GM18520 (cell line): ENCODE measurements at regions not wholly inside any gene's neighbourhood (a gene's known extent, or its start where the extent isn't known, plus 50 kb on each side); places are given as distances from the start of the nearest gene placed in this dataset.

Source experiments
- ATAC-seq: cut with Tn5 transposase; IDR thresholded peaks from one replicate; pipeline ENCODE4 v1.9.1; 2021; ENCODE audit not compliant: unreplicated experiment

GRCh38 chr1:113256348-113256729 lies 134.0 kb upstream of the MAGI3 start:
- no peak for ATAC-seq

DNA sequence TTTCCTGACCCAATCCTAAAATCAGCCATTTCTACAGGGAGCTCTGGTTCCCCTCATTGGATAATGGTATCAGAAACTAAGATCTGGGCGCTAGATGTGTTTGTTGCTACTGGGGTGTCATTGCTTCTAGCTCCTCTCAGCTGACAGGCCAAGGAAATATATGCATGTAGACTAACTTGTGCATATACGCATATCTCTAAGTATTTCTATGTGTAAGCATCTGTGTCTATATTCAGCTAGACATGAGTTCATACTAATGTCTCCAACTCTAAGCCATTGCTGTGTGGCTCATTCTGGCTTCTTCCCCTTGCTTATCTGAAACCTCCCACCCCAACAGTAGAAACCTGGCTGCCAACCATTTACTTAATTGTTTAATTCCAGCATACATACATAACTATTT lies 130.3 kb upstream of the MAGI3 start:
- no peak for ATAC-seq

DNA sequence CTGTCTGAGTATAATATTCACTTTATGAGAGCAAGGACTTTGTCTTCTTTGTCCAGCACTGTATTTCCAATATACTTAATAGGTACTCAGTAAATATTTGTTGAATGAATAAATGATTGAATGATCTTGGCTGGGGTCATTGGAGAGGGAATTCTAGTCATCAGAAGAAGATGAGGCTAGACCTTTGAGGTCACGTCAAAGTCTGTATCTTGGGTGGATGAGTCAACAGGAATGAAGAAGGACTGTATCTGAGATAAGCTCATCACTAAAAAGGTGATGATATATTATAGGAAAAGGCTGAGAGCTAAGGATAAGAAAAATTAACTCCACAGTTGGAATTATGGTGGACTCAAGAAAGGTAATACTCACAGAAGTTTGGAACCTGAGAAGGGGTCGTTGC lies 125.1 kb upstream of the MAGI3 start:
- ATAC-seq = no peak

- no peak for ATAC-seq
Observed at GRCh38 chr1:113266788-113267187, 123.5 kb upstream of the MAGI3 start.

GRCh38 chr1:113269168-113269963 lies 120.9 kb upstream of the MAGI3 start:
- no peak for ATAC-seq

GRCh38 chr1:113271039-113271438 lies 119.3 kb upstream of the MAGI3 start:
- no peak for ATAC-seq

DNA sequence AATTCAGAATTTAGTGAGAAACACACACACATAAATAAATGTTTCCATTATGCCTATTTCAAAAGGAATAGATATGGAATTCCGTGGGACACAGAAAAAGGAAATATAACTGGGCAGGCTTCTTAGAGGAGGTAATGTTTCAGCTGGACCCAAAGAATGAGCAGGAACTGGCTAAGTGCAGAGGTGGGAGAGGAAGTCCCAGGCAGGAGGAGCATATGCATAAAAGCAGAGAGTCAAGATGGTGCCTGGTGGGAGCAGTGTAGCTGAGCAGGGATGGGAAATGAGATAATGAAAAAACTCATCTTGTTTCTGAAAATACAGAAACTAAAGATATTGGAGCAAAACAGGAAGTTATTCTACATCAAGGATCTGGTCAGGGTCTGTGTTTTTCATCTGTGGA lies 115.2 kb upstream of the MAGI3 start:
- no peak for ATAC-seq

GRCh38 chr1:113275691-113276090 lies 114.6 kb upstream of the MAGI3 start:
- no peak for ATAC-seq

DNA sequence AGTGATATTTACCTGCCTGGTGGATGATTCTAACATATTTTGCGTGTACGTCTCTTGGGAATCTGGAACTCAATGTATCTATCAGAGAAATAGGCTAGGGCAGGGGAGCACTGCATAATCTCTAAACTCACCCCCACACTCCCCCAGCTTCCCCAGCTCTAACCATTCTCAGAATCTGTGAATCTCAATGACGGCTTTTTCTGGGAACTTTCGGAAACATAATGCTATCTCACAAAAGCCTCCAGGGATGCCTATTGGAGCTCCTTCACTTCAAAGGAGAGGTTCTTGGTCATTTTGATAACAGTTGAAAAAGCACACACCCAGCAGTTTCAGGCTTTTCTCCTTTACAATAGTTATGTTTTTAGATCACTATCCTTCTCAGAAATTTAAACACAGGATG lies 113.8 kb upstream of the MAGI3 start:
- ATAC-seq = no peak

DNA sequence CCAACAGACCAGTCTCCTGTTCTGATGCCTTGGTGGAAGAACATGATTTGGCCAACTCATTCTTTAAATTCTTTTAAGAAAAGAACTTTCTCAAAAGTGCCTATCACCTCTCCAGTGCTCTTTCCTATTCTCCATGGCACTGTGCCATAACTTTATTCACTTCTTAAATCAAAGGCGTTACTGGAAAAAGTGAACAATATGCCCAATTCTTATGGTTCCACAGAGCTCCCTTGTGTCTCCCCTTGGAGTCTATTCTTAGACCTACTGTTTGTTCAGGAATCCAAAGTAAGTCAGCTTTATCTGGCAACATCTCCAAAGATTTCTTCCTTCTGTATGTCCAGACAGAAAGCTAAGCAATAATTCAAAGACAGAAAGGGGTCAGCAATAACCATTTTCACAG lies 111.9 kb upstream of the MAGI3 start:
- ATAC-seq = no peak

DNA sequence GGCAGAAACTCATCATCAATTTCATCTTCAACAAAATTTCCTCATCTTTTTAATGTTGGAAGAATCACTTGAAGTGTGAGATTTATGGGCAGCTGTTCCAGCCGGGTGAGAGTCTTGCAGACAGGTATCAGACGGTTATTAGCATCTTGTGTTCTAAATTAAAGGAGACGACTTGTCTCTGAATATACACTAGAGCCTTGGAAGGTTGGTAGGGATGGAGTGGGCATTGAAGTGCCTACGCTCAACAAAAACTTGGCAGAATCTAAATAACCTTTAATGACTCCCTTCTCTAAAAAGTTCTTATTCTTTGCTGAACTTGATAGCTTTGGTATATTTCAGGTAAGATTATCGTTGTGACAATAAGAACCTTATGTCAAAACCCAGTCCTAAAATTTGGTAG lies 111.5 kb upstream of the MAGI3 start:
- no peak for ATAC-seq

DNA sequence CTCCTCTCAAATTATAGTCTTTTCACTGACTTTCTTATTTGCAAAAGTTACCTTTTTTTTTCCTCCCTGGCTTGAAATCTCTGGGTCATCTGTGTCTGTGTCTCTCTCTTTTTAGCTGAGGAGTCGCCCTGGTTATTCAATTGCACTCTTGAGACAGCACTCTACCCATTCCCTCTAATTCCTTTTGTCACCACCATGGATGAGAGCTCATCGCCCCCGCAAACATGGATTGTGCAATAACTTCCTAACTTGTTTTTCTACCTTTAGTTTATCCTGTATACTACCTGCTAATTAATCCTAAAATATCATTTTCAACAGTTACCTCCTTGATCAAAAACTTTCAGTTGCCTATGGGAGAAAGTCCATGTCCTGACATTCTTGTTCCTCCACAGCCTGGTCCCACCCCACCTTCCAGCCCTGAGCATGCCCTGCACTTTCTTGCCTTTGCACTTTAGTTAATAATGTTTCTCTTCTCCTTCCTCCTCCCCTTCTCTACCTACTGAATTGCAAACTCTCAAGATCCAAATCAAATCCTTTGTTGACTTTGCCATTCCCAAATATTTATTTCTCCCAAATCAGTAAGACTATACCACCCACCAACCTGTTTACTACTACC lies 110.4 kb upstream of the MAGI3 start:
- ATAC-seq = no peak

DNA sequence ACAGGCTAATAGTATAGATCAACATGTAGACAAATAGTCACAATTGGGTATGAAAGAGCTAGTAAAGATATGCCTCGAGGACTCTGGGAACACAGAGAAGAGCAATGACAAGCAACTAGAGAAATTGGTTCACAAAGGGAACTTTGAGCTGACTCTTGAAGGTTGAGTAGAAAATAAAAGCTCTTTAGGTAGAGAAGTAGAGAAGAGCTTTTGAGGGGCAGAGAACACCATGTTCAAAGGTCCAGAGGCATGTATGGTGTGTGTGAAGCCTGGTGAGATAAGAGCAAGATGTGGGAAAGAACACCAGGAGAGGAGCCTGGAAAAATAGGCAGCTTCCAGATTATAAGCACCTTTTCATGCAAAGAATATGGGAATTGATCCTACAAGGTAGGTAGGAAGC lies 109.7 kb upstream of the MAGI3 start:
- ATAC-seq = no peak

- no peak for ATAC-seq
Observed at GRCh38 chr1:113281550-113281949, 108.8 kb upstream of the MAGI3 start.

DNA sequence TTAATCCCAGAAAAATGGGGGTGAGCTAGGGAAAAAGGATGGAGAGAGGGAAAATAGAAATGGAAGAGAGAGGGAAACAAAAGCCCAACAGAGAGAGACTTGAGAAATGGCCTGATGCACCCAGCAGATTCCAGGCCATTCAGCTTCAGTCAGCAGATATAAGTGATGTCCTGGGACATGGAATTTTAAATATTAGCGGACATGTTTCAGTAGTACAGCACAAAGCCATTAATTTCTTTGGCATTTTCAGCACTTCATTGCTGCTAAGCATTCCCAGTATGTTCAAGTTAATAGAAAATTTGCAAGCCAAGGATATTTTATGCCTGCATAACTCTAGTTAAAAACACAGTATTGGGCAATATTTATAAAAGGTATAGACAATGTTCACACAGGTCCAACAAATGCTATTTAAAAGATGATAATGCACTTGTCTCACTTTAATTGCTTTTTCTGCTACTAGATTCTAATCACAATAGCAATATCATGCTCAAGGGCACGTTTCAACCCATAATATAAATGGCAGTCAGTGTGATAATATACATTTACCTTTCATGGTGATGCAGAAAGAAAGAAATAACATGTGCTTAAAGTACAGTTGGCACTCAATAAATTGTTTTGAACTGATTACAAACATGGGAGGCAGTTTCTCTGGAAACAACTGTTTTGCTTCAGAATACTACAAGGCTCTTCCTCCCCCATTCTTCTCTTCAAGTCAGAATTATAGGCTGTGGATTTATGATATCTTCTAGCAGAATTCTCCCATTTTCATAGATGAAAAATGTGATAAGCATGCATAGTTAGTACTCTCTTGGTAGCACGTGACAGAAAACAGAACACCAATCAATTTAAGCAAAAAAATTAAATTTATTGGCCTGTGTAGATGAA lies 108.1 kb upstream of the MAGI3 start:
- no peak for ATAC-seq

DNA sequence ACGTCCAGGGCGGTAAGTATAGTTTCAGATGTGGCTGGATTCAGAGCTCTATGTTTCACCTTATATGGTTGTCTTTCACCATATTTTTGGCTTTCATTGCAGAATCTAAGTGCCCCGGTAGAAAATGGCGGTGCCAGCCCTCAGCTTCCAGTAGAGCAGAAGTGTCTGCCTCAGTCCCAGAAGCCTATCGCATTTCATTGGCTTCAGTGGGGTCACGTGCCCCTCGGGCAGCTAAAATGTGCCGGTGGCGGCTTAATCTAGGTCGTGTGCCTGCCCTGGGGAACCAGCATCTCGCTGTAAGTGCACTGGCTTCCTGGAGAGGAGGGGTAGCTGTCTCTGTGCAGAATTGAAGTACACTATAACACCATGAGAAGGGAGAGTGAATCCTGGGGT lies 107.4 kb upstream of the MAGI3 start:
- no peak for ATAC-seq

DNA sequence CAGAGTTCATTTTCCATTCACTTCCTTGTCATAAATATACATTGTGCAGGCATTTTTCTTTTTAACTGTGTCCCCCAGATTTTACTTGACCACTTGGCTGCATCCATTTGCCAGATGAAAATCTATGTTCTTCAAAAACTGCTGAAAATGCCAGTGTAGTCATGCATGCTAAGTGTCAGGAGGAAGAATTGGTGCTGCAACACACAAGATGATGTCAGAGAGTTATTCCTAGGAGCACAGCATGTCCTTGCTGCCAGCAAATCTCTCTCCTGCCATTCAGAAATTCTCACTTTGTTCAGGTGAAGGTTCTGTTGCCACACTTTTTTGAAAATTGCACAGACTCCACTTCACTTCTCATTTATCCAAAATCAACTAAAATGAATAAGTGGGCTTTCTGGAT lies 106.4 kb upstream of the MAGI3 start:
- no peak for ATAC-seq

GRCh38 chr1:113286156-113286555 lies 104.2 kb upstream of the MAGI3 start:
- ATAC-seq = no peak

DNA sequence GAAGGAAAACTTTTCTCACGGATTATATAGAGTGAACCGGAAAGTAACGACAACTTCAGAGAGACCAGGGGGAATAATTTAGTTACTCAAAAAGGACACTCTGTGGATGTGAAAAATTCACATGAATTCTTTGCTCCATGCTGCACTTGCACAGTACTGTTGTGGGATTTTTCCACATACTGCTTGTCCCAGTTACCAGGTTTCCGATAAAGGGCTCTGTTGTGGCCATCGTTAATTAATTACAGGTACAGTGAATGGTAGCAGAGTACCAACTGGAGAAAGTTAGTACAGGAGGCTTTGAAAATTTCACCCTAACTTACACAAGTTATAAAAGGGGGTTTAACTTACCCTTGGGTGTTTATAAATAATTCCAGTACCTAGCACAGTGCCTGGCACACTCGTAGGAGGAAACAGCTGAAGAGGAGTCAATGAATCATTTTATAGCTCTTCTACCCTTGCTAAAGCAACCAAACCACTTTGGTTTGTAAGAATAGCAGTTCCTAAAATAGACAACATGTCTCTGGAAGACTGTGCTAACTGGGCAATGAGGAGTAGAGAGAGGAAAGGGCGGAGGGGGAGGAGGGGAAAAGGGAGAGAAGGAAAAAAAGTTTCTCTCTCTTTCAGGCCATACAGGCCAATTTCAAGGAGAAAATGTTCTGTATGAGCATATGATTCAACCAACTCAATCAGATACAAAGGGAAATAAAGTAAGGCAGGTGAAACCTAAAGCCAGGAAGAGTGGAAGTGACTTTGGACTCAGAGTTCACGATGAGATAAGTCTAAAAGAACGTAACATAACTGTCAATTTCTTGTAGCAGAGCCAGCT lies 98.3 kb upstream of the MAGI3 start:
- ATAC-seq = no peak

DNA sequence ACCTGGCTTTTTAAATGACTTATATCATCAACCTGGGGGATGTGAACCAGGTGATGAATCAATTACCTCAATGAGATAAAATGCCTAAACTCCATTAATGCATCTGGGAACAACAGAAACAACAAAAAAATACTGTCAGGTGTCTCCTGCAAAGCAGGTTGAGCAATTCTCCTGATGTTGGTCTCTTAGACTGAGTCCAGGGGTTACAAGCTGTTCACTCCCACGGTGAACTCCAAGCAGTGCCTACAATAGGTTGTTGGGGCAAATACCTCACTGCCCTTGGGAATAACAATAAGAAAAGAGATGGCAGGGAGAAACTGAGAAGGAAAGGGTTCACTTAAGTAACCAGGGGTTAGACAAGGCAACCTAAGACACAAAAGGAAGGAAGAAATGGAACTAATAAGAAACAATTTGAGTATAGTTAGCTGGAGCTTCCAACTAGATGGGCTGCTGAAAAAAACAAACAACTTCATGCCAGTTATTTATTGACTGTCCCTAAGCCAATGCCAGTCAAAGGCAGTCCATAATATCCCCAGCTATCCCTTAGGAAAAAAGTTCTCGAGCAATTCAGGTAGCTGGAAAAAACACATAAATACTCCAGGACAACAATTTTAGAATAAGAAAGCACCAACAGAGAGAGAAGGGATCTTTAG lies 97.6 kb upstream of the MAGI3 start:
- no peak for ATAC-seq

GRCh38 chr1:113293256-113293626 lies 97.1 kb upstream of the MAGI3 start:
- ATAC-seq = no peak
